ENCODE measurements at regions not wholly inside any gene's neighbourhood (a gene's known extent, or its start where the extent isn't known, plus 50 kb on each side); places are given as distances from the start of the nearest gene placed in this dataset.

DNA sequence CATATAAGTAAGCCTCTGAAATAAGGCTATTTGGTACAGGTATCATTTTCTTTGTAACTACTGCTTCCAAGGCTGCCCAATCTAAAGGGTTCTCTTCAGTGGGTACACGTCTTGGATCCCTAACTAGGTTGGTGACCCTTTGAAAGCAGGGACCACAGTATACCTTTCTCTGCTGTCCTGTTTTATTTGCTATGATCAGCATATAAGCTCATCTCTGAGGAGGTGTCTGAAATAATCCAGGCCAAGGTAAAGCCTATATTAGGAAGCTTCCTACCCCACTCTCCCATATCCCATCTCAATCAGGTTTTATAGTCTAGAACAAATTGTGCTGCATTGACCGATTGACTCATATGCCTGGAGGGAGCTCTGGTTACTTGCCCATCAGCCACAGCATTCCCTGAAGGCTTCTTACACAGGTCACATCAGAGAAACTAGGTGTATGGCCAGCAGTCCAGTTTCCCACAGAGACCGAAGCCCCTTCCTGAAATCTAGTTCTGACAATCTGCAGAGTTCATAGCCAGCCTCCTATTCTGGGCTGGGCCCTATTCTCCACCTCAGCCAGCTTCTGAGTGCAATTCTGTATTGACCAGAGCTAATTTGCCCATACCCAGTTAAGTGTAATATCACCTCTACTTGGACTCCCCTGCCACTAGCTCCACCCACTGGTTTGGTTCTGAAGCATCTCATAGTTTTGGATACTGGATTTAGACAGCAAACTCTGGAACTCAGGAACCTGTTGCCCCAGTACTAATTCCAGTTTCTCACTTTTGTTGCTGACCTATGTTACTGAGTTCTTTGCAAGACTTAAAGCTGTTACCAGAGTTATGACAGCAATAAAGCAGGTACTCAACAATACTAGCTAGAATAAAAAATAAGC is 62.1 kb upstream of the ARHGAP20 start:
- Histone ChIP-seq H3K36me3 (ENCODE audit: control insufficient read depth in 4 of 4, insufficient read depth in 4 of 4, low read length in 3 of 4) (no peaks in the 10 kb centered on the region), H3K4me1 (ENCODE audit: control extremely low read depth in 1 of 4, control insufficient read depth in 4 of 4, insufficient read depth in 4 of 4, low read length in 3 of 4) (peaks cover 11 to 25% (median 16%) of the 10 kb centered on the region in 4 experiments), H3K9me3 (ENCODE audit: control extremely low read depth in 1 of 5, control insufficient read depth in 4 of 5, insufficient read depth in 2 of 5, low read depth in 1 of 5, low read length in 4 of 5) (peaks cover 0 to 4% (median 0%) of the 10 kb centered on the region in 5 experiments), H3K27ac (ENCODE audit: insufficient read depth in 1 of 2, low read depth in 1 of 2, low read length in 2 of 2, poor library complexity in 1 of 2, severe bottlenecking in 2 of 2) (no peak overlapping the region), H3K4me3 (ENCODE audit: control insufficient read depth in 1 of 7, extremely low read depth in 1 of 7, insufficient read depth in 4 of 7, low read depth in 2 of 7, low read length in 6 of 7) (no peak overlapping the region), H3K27me3 (replicated peaks in 2 of 5; ENCODE audit: control insufficient read depth in 4 of 5, insufficient read depth in 5 of 5, low read length in 4 of 5) (no peaks in the 10 kb centered on the region)
- POLR2A ChIA-PET = no interaction called here
- no peak for DNase-seq
- CTCF ChIA-PET = interaction anchor here (1.2 to 1.3 kb wide), 2 partner anchors 8 to 10 kb away, joined by 4 to 5 read pairs; no protein-coding TSS in a partner anchor
- WGBS (ENCODE audit: insufficient coverage) = 92% methylated on average over 2 of the region's 3 CpGs

DNA sequence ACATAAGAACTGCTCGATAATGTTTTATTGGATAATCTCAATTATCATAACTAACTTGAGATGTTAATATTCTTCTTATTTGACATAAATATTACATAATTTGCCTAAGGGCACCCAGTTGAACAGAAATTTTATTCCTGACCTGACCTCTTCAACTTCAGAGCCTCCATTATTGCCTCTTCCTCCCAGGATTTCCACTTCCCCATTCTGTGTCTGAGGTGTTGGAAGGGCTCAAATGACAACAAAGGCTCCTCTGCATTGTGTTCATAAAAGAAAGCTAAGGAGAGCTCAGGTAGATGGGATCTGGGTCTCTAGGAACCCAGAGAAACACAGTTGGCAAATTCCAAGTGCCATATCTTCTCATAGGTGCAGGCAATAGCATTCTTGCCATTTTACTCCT is 61.2 kb upstream of the ARHGAP20 start:
- Histone ChIP-seq H3K36me3 (ENCODE audit: control insufficient read depth in 4 of 4, insufficient read depth in 4 of 4, low read length in 3 of 4) (no peaks in the 10 kb centered on the region), H3K4me3 (ENCODE audit: control insufficient read depth in 1 of 7, extremely low read depth in 1 of 7, insufficient read depth in 4 of 7, low read depth in 2 of 7, low read length in 6 of 7) (no peak overlapping the region), H3K9me3 (ENCODE audit: control extremely low read depth in 1 of 5, control insufficient read depth in 4 of 5, insufficient read depth in 2 of 5, low read depth in 1 of 5, low read length in 4 of 5) (no peaks in the 10 kb centered on the region), H3K27me3 (replicated peaks in 2 of 5; ENCODE audit: control insufficient read depth in 4 of 5, insufficient read depth in 5 of 5, low read length in 4 of 5) (no peaks in the 10 kb centered on the region), H3K4me1 (ENCODE audit: control extremely low read depth in 1 of 4, control insufficient read depth in 4 of 4, insufficient read depth in 4 of 4, low read length in 3 of 4) (peaks cover 8 to 19% (median 13%) of the 10 kb centered on the region in 4 experiments), H3K27ac (ENCODE audit: insufficient read depth in 1 of 2, low read depth in 1 of 2, low read length in 2 of 2, poor library complexity in 1 of 2, severe bottlenecking in 2 of 2) (no peak overlapping the region)
- WGBS (ENCODE audit: insufficient coverage) = no CpG with 5 or more reads among the region's 1 CpG
- ChIA-PET CTCF (no interaction called here), POLR2A (no interaction called here)
- no peak for DNase-seq

DNA sequence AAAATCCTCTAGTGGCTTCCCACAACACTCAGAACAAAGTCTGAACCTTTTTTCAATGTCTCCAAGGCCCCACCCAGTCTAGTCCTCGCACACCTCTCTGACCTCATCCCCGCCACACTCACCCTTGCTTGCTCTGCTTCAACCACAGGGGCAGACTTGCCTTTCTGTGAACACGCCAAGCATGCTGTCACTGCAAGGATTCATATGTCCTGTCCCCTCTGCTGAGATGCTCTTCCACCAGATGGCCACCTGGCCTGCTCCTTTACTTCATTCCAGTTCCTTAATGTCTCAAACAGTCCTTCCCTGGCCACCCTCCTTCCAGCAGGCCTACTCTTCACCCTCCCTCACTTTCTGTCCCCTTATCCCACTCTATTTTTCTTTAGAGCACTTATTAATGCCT is 60.6 kb upstream of the ARHGAP20 start:
- no peak for DNase-seq
- CTCF ChIA-PET = no interaction called here
- no peak overlapping the region for H3K27ac ChIP-seq (ENCODE audit: insufficient read depth in 1 of 2, low read depth in 1 of 2, low read length in 2 of 2, poor library complexity in 1 of 2, severe bottlenecking in 2 of 2)
- H3K36me3 ChIP-seq (ENCODE audit: control insufficient read depth in 4 of 4, insufficient read depth in 4 of 4, low read length in 3 of 4) = no peaks in the 10 kb centered on the region
- WGBS (ENCODE audit: insufficient coverage) = 100% methylated on average over 1 of the region's 3 CpGs
- POLR2A ChIA-PET = no interaction called here
- H3K4me1 ChIP-seq (ENCODE audit: control extremely low read depth in 1 of 4, control insufficient read depth in 4 of 4, insufficient read depth in 4 of 4, low read length in 3 of 4) = peaks cover 2 to 13% (median 7%) of the 10 kb centered on the region in 4 experiments
- H3K4me3 ChIP-seq (ENCODE audit: control insufficient read depth in 1 of 7, extremely low read depth in 1 of 7, insufficient read depth in 4 of 7, low read depth in 2 of 7, low read length in 6 of 7) = no peak overlapping the region
- no peaks in the 10 kb centered on the region for H3K9me3 ChIP-seq (ENCODE audit: control extremely low read depth in 1 of 5, control insufficient read depth in 4 of 5, insufficient read depth in 2 of 5, low read depth in 1 of 5, low read length in 4 of 5)
- H3K27me3 ChIP-seq (replicated peaks in 2 of 5; ENCODE audit: control insufficient read depth in 4 of 5, insufficient read depth in 5 of 5, low read length in 4 of 5) = no peaks in the 10 kb centered on the region

DNA sequence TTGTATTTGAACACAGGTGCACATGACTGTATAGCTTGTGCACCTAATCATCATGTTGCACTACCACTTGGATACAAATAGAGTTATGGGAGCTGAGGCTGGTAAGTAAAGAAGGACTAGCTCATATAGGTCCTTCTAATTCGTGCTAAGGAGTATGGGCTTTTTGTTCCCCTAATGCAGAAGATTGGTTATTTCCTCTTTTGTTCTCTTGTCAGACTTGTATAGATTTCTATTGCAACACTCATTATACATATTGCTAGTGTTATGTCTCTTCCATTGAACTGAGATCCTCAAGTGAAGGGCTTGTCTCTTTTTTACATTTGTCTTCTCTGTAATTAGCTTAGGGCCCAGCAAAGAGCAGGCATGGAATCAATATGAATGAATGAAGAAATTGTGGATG is 54.1 kb upstream of the ARHGAP20 start:
- no peak overlapping the region for H3K4me3 ChIP-seq (ENCODE audit: control insufficient read depth in 1 of 7, extremely low read depth in 1 of 7, insufficient read depth in 4 of 7, low read depth in 2 of 7, low read length in 6 of 7)
- peak in 2 of 3 donors; percentile 24 to 25 for DNase-seq
- H3K27ac ChIP-seq (ENCODE audit: insufficient read depth in 1 of 2, low read depth in 1 of 2, low read length in 2 of 2, poor library complexity in 1 of 2, severe bottlenecking in 2 of 2) = no peak overlapping the region
- no CpG with 5 or more reads among the region's 1 CpG for WGBS (ENCODE audit: insufficient coverage)
- no peaks in the 10 kb centered on the region for H3K4me1 ChIP-seq (ENCODE audit: control extremely low read depth in 1 of 4, control insufficient read depth in 4 of 4, insufficient read depth in 4 of 4, low read length in 3 of 4)
- CTCF ChIA-PET = interaction anchor here (0.9 to 2.3 kb wide), 4 partner anchors 8 to 464 kb away, joined by 3 to 5 read pairs (median 4); no protein-coding TSS in a partner anchor
- no peaks in the 10 kb centered on the region for H3K27me3 ChIP-seq (replicated peaks in 2 of 5; ENCODE audit: control insufficient read depth in 4 of 5, insufficient read depth in 5 of 5, low read length in 4 of 5)
- no peaks in the 10 kb centered on the region for H3K9me3 ChIP-seq (ENCODE audit: control extremely low read depth in 1 of 5, control insufficient read depth in 4 of 5, insufficient read depth in 2 of 5, low read depth in 1 of 5, low read length in 4 of 5)
- no peaks in the 10 kb centered on the region for H3K36me3 ChIP-seq (ENCODE audit: control insufficient read depth in 4 of 4, insufficient read depth in 4 of 4, low read length in 3 of 4)
- POLR2A ChIA-PET = no interaction called here

DNA sequence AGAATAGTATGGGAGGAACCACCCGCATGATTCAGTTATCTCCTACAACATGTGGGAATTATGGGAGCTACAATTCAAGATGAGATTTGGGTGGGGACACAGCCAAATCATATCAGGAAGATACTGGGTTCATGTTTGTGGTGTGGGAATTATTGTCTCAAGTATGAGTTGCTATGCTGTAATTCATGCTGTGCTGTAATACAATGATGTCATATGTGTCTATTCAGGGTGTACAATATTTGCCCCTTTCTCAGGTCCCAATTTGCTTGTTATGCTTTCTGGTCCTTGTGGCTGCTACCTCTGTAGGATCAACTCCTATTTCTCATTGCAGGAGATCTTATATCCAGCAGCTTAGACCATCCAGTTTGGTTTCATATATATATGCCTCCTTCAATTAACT is 52.2 kb upstream of the ARHGAP20 start:
- no peak for DNase-seq
- POLR2A ChIA-PET = no interaction called here
- Histone ChIP-seq H3K36me3 (ENCODE audit: control insufficient read depth in 4 of 4, insufficient read depth in 4 of 4, low read length in 3 of 4) (no peaks in the 10 kb centered on the region), H3K27ac (ENCODE audit: insufficient read depth in 1 of 2, low read depth in 1 of 2, low read length in 2 of 2, poor library complexity in 1 of 2, severe bottlenecking in 2 of 2) (no peak overlapping the region), H3K4me3 (ENCODE audit: control insufficient read depth in 1 of 7, extremely low read depth in 1 of 7, insufficient read depth in 4 of 7, low read depth in 2 of 7, low read length in 6 of 7) (no peak overlapping the region), H3K9me3 (ENCODE audit: control extremely low read depth in 1 of 5, control insufficient read depth in 4 of 5, insufficient read depth in 2 of 5, low read depth in 1 of 5, low read length in 4 of 5) (no peaks in the 10 kb centered on the region), H3K4me1 (ENCODE audit: control extremely low read depth in 1 of 4, control insufficient read depth in 4 of 4, insufficient read depth in 4 of 4, low read length in 3 of 4) (peaks cover 0 to 8% (median 3%) of the 10 kb centered on the region in 4 experiments), H3K27me3 (replicated peaks in 2 of 5; ENCODE audit: control insufficient read depth in 4 of 5, insufficient read depth in 5 of 5, low read length in 4 of 5) (no peaks in the 10 kb centered on the region)
- CTCF ChIA-PET = interaction anchor here (1.3 to 2.3 kb wide), 2 partner anchors 13 to 23 kb away, joined by 3 to 5 read pairs; no protein-coding TSS in a partner anchor
- no CpG with 5 or more reads among the region's 1 CpG for WGBS (ENCODE audit: insufficient coverage)

DNA sequence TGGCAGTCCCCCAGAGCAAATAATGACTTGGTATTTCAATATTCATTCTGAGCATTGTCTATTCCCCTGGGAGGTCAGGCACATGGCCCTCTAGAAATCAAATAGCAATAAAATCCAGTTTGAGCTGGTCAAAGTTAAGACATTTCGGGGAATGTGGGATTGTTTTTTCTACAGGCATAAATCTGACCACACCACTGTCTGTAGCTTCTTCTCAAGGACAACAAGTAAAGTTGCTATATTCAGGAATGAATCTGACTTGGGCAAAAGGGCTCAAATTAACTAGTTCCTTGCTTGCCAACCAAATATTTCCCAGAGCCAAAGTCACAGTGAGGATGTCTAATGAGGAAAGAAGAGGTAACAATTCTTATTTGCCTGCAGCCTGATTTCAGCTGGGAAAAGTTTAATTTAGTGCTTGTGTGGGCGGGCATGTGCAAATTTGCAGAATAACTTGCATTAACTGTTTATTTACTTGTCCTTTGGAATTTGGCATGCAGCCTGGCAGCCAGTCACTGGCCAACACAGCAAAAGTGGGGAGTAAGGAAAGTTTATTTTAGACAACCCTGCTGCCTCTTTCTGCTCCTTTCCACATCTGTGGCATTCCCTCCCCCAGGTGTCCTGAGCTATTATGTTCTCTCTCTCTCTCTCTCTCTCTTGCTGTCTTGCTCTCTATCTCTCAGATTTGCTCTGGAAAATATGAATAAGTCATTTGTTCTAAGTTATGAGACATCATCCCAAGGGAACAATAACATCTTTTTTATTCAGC is 51.2 kb upstream of the ARHGAP20 start:
- H3K27ac ChIP-seq (ENCODE audit: insufficient read depth in 1 of 2, low read depth in 1 of 2, low read length in 2 of 2, poor library complexity in 1 of 2, severe bottlenecking in 2 of 2) = no peak overlapping the region
- 83% methylated on average over 1 of the region's 2 CpGs for WGBS (ENCODE audit: insufficient coverage)
- no peak for DNase-seq
- no peaks in the 10 kb centered on the region for H3K27me3 ChIP-seq (replicated peaks in 2 of 5; ENCODE audit: control insufficient read depth in 4 of 5, insufficient read depth in 5 of 5, low read length in 4 of 5)
- H3K9me3 ChIP-seq (ENCODE audit: control extremely low read depth in 1 of 5, control insufficient read depth in 4 of 5, insufficient read depth in 2 of 5, low read depth in 1 of 5, low read length in 4 of 5) = no peaks in the 10 kb centered on the region
- ChIA-PET POLR2A (no interaction called here), CTCF (interaction anchor here (1.3 kb wide), 1 partner anchor 14 kb away, joined by 3 read pairs; no protein-coding TSS in a partner anchor)
- H3K4me3 ChIP-seq (ENCODE audit: control insufficient read depth in 1 of 7, extremely low read depth in 1 of 7, insufficient read depth in 4 of 7, low read depth in 2 of 7, low read length in 6 of 7) = no peak overlapping the region
- no peaks in the 10 kb centered on the region for H3K36me3 ChIP-seq (ENCODE audit: control insufficient read depth in 4 of 4, insufficient read depth in 4 of 4, low read length in 3 of 4)
- peaks cover 0 to 10% (median 3%) of the 10 kb centered on the region in 4 experiments for H3K4me1 ChIP-seq (ENCODE audit: control extremely low read depth in 1 of 4, control insufficient read depth in 4 of 4, insufficient read depth in 4 of 4, low read length in 3 of 4)

DNA sequence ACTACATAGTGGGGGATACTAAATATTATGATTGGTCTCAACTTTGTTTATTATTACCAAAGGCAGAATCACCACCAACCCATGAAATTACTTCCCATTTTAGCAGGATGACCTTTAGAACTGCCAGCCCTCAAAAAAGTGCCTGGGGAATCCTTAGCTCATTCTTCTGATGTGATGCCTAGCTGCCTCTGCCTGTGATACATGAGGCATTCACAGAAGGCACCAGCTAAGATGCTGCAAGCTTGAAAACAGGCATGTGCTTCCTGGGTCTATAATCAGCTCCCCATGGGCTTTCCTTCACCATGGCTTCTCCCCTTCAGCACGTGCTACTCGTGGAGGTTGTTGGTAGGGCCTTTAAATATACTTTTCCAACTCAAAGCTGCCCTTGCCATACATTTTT is 50.4 kb upstream of the ARHGAP20 start:
- POLR2A ChIA-PET = no interaction called here
- no CpG with 5 or more reads among the region's 2 CpGs for WGBS (ENCODE audit: insufficient coverage)
- Histone ChIP-seq H3K27me3 (replicated peaks in 2 of 5; ENCODE audit: control insufficient read depth in 4 of 5, insufficient read depth in 5 of 5, low read length in 4 of 5) (no peaks in the 10 kb centered on the region), H3K36me3 (ENCODE audit: control insufficient read depth in 4 of 4, insufficient read depth in 4 of 4, low read length in 3 of 4) (no peaks in the 10 kb centered on the region), H3K4me1 (ENCODE audit: control extremely low read depth in 1 of 4, control insufficient read depth in 4 of 4, insufficient read depth in 4 of 4, low read length in 3 of 4) (peaks cover 0 to 10% (median 3%) of the 10 kb centered on the region in 4 experiments), H3K9me3 (ENCODE audit: control extremely low read depth in 1 of 5, control insufficient read depth in 4 of 5, insufficient read depth in 2 of 5, low read depth in 1 of 5, low read length in 4 of 5) (no peaks in the 10 kb centered on the region), H3K4me3 (ENCODE audit: control insufficient read depth in 1 of 7, extremely low read depth in 1 of 7, insufficient read depth in 4 of 7, low read depth in 2 of 7, low read length in 6 of 7) (no peak overlapping the region), H3K27ac (ENCODE audit: insufficient read depth in 1 of 2, low read depth in 1 of 2, low read length in 2 of 2, poor library complexity in 1 of 2, severe bottlenecking in 2 of 2) (no peak overlapping the region)
- DNase-seq = no peak
- CTCF ChIA-PET = no interaction called here
